PC-3 (cell line): ENCODE measurements at regions not wholly inside any gene's neighbourhood (a gene's known extent, or its start where the extent isn't known, plus 50 kb on each side); places are given as distances from the start of the nearest gene placed in this dataset.

ENCODE experiments used
- ATAC-seq: fragments of 200-7000 bp; cut with Tn5 transposase; 2 replicates; pipeline ENCODE4 v1.9.1; 2020; ENCODE audit warnings: mild to moderate bottlenecking, moderate library complexity
- BruUV-seq: library from RNA; stranded (reverse); fragments of 400-500 nt; replicated peaks from 2 replicates; lab custom pipeline; 2021; lab: Mats Ljungman, UMichigan
- CTCF ChIA-PET: fragments of 300-600 bp; sonication (Branson Sonifier 250); formaldehyde crosslinking; loops from one replicate; lab custom pipeline; 2022; ENCODE audit warnings: antibody characterized with exemption; lab: Charles Lee
- POLR2A ChIA-PET: fragments of 300-600 bp; sonication (Branson Sonifier 250); formaldehyde crosslinking; loops from one replicate; lab custom pipeline; 2022; ENCODE audit warnings: antibody characterized with exemption; ENCODE audit not compliant: unreplicated experiment; lab: Charles Lee
- DNase-seq: peaks from one replicate; pipeline ENCODE4 v3.0.0-alpha.2; 2015
- H2AFZ ChIP-seq: fragments of 300-600 bp; sonication (generic); 2 replicates; pipeline ENCODE4 v1.6.0; 2016; ENCODE audit warnings: antibody characterized with exemption, low read length
- H3F3A ChIP-seq: fragments of 300-600 bp; sonication (generic); one replicate; pipeline ENCODE4 v1.6.0; 2017; ENCODE audit warnings: antibody characterized with exemption, low read length, control low read depth, mild to moderate bottlenecking; ENCODE audit not compliant: unreplicated experiment
- H3K27ac ChIP-seq: fragments of 300-600 bp; sonication (generic); 2 replicates; pipeline ENCODE4 v1.5.1; 2016; ENCODE audit warnings: mild to moderate bottlenecking, low read length
- H3K27me3 ChIP-seq: fragments of 300-600 bp; sonication (generic); 2 replicates; pipeline ENCODE4 v1.6.1; 2016; ENCODE audit warnings: low read length, mixed read lengths
- H3K36me3 ChIP-seq: fragments of 300-600 bp; sonication (generic); 2 replicates; pipeline ENCODE4 v1.6.1; 2016; ENCODE audit warnings: low read depth, mixed run types, low read length, mixed read lengths
- H3K4me1 ChIP-seq: fragments of 300-600 bp; sonication (generic); 2 replicates; pipeline ENCODE4 v1.5.1; 2016; ENCODE audit warnings: low read length; ENCODE audit not compliant: insufficient read depth
- H3K4me2 ChIP-seq: fragments of 300-600 bp; sonication (generic); 2 replicates; pipeline ENCODE4 v1.6.0; 2016; ENCODE audit warnings: low read length
- H3K4me3 ChIP-seq: fragments of 300-600 bp; sonication (generic); 2 replicates; pipeline ENCODE4 v1.5.1; 2016; ENCODE audit warnings: mild to moderate bottlenecking, low read length, mixed read lengths
- H3K79me2 ChIP-seq: fragments of 300-600 bp; sonication (generic); 2 replicates; pipeline ENCODE4 v1.6.1; 2017; ENCODE audit warnings: low read length, mixed read lengths
- H3K9ac ChIP-seq: fragments of 300-600 bp; sonication (generic); 2 replicates; pipeline ENCODE4 v1.6.0; 2016; ENCODE audit warnings: mild to moderate bottlenecking, low read length
- H3K9me2 ChIP-seq: fragments of 300-600 bp; sonication (generic); replicated peaks from 2 replicates; pipeline ENCODE4 v1.6.1; 2016; ENCODE audit warnings: mixed run types, low read length, mixed read lengths
- H3K9me3 ChIP-seq: fragments of 300-600 bp; sonication (generic); 2 replicates; pipeline ENCODE4 v1.6.1; 2016; ENCODE audit warnings: low read length, mixed read lengths
- H4K20me1 ChIP-seq: fragments of 300-600 bp; sonication (generic); 2 replicates; pipeline ENCODE4 v1.6.1; 2016; ENCODE audit warnings: low read length, mixed read lengths
- CTCF ChIP-seq: fragments of 300-600 bp; sonication (generic); conservative IDR thresholded peaks from 2 replicates; pipeline ENCODE4 v1.5.1; 2017; ENCODE audit warnings: antibody characterized with exemption, low read depth, mild to moderate bottlenecking, low read length
- EZH2 ChIP-seq: fragments of 300-600 bp; sonication (generic); IDR thresholded peaks from one replicate; pipeline ENCODE4 v1.6.1; 2017; ENCODE audit warnings: antibody characterized with exemption, mild to moderate bottlenecking, low read length; ENCODE audit not compliant: unreplicated experiment
- EZH2phosphoT487 ChIP-seq: fragments of 300-600 bp; sonication (generic); IDR thresholded peaks from 2 replicates; pipeline ENCODE4 v1.6.1; 2018; ENCODE audit warnings: mild to moderate bottlenecking, antibody characterized with exemption, low read length, borderline replicate concordance
- intact Hi-C: fragments of 100-400 bp; cut with micrococcal nuclease; formaldehyde crosslinking; loops from 2 replicates; pipeline ENCODE4 v1.9.0; 2023

- CTCF ChIA-PET: no interaction called here
- H3K27ac ChIP-seq: no peak overlapping the region
- no peaks in the 10 kb centered on the region for H3K36me3 ChIP-seq
- no peak for ATAC-seq
- H3K4me1 ChIP-seq: no peaks in the 10 kb centered on the region
- no peak overlapping the region for H3K9ac ChIP-seq
- H2AFZ ChIP-seq: no peak overlapping the region
- no peaks in the 10 kb centered on the region for H3K79me2 ChIP-seq
- no peaks in the 10 kb centered on the region for H3K9me2 ChIP-seq
- no peak for DNase-seq
- no peaks in the 10 kb centered on the region for H3F3A ChIP-seq
- no peaks in the 10 kb centered on the region for H3K9me3 ChIP-seq
- intact Hi-C loops: no loop called here
- POLR2A ChIA-PET: no interaction called here
- H3K4me3 ChIP-seq: no peak overlapping the region
- no peaks in the 10 kb centered on the region for H4K20me1 ChIP-seq
- no TSS peak for BruUV-seq
- H3K27me3 ChIP-seq: no peaks in the 10 kb centered on the region
- TF ChIP-seq CTCF: no peak
- TF ChIP-seq EZH2: no peak
- no peak for TF ChIP-seq EZH2phosphoT487
- H3K4me2 ChIP-seq: no peak overlapping the region
These were observed 994.0 kb upstream of the SEMA6A start for GRCh38 chr5:117568622-117569021.

- Histone ChIP-seq H3F3A (no peaks in the 10 kb centered on the region), H3K4me1 (no peaks in the 10 kb centered on the region), H3K4me3 (no peak overlapping the region), H3K4me2 (no peak overlapping the region), H3K36me3 (no peaks in the 10 kb centered on the region), H3K9ac (no peak overlapping the region), H4K20me1 (no peaks in the 10 kb centered on the region), H3K27me3 (no peaks in the 10 kb centered on the region), H3K79me2 (no peaks in the 10 kb centered on the region), H2AFZ (no peak overlapping the region), H3K9me2 (no peaks in the 10 kb centered on the region), H3K27ac (no peak overlapping the region), H3K9me3 (no peaks in the 10 kb centered on the region)
- DNase-seq: no peak
- no peak for ATAC-seq
- TF ChIP-seq EZH2phosphoT487 (no peak), EZH2 (no peak), CTCF (no peak)
- POLR2A ChIA-PET: no interaction called here
- CTCF ChIA-PET: no interaction called here
- intact Hi-C loops: no loop called here
- BruUV-seq: no TSS peak
These were observed 993.5 kb upstream of the SEMA6A start for GRCh38 chr5:117568126-117568525.

- H3K9me3 ChIP-seq: no peaks in the 10 kb centered on the region
- H3K79me2 ChIP-seq: no peaks in the 10 kb centered on the region
- no peak overlapping the region for H3K9ac ChIP-seq
- H3K36me3 ChIP-seq: no peaks in the 10 kb centered on the region
- BruUV-seq: no TSS peak
- no peaks in the 10 kb centered on the region for H3K9me2 ChIP-seq
- no peak for ATAC-seq
- H2AFZ ChIP-seq: no peak overlapping the region
- H3K27ac ChIP-seq: no peak overlapping the region
- H3K4me1 ChIP-seq: no peaks in the 10 kb centered on the region
- no peak overlapping the region for H3K4me2 ChIP-seq
- H3K27me3 ChIP-seq: no peaks in the 10 kb centered on the region
- ChIA-PET POLR2A (no interaction called here), CTCF (no interaction called here)
- H4K20me1 ChIP-seq: no peaks in the 10 kb centered on the region
- TF ChIP-seq EZH2 (no peak), EZH2phosphoT487 (no peak), CTCF (no peak)
- no peaks in the 10 kb centered on the region for H3F3A ChIP-seq
- intact Hi-C loops: no loop called here
- no peak for DNase-seq
- no peak overlapping the region for H3K4me3 ChIP-seq
These were observed 988.0 kb upstream of the SEMA6A start for GRCh38 chr5:117562647-117563046.
